ENCODE measurements at regions not wholly inside any gene's neighbourhood (a gene's known extent, or its start where the extent isn't known, plus 50 kb on each side); places are given as distances from the start of the nearest gene placed in this dataset.
"Not testable (repeated sequence)": the region's sequence is repeated elsewhere in the genome, so short reads cannot be mapped to it uniquely, and the experiment has no call there.

DNA sequence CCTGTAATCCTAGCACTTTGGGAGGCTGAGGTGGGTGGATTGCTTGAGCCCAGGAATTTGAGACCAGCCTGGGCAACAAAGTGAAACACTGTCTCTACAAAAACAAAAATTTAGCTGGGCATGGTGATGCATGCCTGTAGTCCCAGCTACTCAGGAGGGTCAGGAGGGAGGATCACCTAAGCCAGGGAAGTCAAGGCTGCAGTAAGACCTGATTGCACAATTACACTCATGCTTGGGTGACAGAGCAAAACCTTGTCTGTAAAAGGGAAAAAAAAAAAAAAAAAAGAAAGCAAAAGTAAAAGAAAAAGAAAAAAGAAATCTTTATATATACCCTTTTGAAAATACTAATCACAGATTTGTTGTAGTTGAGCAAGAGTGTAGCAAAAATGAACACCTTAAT lies 801.0 kb upstream of the IGFBP7 start:
- no peak for DNase-seq (ENCODE audit: low read depth in 2 of 3, low spot score in 1 of 3)

DNA sequence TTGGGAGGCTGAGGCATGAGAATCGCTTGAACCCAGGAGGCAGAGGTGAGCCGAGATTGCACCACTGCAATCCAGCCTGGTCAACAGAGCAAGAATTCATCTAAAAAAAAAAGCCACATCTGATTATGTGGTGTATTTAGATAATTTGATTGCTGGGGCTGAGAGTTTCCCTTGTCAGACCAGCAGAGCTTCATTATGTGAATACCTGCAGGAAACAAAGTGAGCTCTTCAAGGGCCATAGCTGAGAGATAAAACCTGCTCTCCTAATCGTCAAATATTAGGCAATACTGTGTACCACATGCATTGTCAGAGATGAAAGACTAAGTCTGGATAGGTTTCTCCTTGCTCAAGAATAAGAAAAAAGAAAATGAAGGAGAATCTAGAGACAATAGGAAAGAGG lies 800.0 kb upstream of the IGFBP7 start:
- DNase-seq (ENCODE audit: low read depth in 2 of 3, low spot score in 1 of 3) = no peak

DNA sequence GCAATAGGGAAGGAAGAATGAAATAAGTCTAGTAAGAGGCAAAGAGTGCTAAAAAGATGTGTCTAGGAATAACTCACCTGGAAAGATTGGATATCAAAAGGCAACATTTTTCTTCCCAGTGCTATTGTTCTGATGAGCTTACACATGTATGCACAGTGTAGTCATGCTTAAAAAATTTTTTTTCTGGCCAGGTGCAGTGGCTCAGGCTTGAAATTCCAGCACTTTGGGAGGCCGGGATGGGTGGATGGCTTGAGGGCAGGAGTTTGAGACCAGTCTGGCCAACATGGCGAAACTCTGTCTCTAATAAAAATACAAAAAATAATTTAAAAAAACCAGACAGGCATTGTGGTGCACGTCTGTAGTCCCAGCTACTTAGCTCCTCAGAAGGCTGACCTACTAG lies 795.8 kb upstream of the IGFBP7 start:
- DNase-seq (ENCODE audit: low read depth in 2 of 3, low spot score in 1 of 3) = no peak

DNA sequence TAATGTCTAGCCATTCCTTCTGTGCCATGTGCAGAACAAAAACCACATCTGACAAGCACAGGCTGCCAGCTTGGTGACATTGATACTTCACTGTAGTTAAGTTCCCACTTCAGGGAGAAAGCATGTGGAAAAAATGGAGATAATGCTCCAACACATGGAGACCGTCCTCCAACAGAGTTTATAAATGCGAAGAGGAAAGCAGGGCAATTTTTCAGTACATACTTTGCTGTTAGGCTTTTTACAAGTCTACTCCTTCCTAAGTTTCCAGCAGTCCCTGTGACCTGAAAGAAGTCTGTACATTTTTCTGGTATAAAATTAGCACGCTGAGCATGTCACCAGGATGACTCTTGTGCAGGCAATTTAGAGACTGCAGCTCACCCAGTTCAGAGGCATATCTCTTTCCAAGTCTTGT lies 766.9 kb upstream of the IGFBP7 start:
- DNase-seq (ENCODE audit: low read depth in 2 of 3, low spot score in 1 of 3) = no peak

DNA sequence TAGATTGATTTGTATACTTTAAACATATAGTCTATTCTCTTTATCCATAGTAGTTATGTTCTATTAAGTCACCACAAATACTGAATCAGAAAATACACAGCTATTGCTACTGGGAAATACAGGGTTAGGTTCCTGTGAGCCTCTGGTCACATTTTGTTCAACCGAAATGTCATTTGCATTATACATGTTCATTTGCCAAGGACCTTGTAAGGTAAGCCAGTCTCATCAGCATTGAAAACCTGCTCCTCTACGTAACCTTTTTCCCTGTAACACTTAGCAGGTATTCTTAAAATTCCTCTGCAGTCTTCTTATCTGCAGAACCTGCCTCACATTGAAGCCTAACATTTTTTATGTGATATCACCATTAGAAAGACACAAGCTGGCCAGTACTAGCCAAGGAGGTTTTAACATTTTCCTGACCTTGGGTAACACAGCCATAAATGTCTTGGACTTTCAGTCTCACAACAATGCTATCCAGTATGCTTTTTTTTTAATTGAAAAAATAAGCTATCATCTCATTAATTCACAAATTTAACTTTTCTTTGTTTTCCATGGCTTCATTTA lies 765.7 kb upstream of the IGFBP7 start:
- no peak for DNase-seq (ENCODE audit: low read depth in 2 of 3, low spot score in 1 of 3)

DNA sequence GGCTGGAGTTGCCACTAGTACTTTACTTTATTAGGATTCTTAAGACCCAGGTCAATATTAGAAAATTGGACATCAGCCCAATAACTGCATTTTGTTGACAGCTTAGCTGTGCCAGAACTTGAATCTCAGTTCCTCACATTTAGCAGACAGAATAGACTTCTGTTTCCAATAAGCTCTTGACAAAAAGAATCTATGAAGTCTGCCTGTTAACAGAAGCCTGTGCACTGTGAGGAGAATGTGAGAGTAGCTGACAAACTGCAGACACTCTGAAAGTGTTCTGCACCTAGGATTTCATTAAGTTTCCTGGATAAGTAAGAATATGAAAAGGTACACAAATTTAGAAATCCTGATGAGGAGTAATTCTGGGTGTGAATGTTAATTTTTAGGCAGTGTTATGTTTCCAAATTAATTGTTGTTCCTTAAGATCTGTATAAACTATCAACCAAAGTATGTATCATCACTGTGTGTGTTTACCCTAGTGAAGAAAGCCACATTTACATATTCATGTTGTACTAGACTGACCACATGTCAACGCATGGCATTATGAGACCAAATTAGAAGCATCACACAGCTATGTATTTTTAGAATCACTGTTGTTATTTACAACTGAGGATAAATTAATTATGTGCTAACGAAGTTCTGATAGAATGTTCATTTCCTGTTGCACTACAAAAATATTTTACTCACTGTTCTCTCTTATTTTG lies 756.4 kb upstream of the IGFBP7 start:
- DNase-seq (ENCODE audit: low read depth in 2 of 3, low spot score in 1 of 3) = no peak

DNA sequence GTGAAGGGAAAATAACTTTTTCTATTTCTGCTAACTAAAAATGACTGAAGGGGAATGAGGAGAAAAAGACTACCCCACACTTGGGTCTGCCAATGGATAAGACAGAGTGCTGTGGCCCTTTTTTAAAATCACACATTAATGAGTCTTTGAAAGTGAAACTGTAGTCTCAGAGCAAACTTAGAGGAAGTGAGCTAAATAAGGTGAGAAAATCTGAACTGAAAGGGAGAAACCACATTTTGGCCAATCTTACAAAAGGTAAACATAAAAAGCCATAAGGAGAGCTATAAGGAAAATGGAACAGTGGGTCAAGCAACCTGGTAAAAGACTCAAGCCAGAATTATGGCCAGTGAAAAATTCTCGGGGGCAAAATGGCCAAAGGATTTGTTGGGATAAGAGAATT lies 755.1 kb upstream of the IGFBP7 start:
- no peak for DNase-seq (ENCODE audit: low read depth in 2 of 3, low spot score in 1 of 3)

DNA sequence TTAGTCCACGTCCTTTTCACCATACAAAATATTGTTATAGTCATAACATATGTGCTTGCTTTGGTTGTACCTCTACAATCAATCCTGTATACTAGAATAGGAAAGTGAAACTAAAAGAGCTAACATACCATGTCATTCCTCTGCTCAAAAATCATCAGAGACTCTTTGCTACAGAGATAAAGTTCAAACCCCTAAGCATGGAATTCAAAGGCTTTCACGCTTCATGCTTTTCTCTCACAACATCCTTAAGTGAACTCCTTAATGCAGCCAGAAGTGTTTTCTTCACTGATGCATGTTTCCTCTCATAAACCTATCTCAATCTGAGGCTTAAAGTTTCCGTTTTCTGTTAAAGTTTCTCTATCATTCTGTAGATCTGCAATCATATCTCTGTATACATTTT lies 744.6 kb upstream of the IGFBP7 start:
- no peak for DNase-seq (ENCODE audit: low read depth in 2 of 3, low spot score in 1 of 3)

DNA sequence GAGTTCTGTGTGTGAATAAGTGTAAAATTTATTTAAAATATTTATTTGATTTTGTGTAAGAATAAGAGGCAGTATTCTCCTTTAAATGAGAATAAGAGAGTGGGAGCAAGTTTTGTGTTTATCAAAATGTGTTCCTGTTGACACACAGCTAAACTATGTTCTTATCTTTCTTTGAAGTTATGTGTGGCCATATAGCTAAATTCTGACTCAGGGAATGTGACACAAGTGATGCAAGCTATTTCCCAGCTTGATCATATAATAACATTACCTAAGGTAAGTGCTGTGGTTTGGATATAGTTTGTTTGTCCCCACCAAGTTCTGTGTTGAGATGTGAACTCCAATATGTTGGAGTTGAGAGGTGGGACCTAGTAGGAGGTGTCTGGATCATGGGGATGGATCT lies 740.0 kb upstream of the IGFBP7 start:
- no peak for DNase-seq (ENCODE audit: low read depth in 2 of 3, low spot score in 1 of 3)

DNA sequence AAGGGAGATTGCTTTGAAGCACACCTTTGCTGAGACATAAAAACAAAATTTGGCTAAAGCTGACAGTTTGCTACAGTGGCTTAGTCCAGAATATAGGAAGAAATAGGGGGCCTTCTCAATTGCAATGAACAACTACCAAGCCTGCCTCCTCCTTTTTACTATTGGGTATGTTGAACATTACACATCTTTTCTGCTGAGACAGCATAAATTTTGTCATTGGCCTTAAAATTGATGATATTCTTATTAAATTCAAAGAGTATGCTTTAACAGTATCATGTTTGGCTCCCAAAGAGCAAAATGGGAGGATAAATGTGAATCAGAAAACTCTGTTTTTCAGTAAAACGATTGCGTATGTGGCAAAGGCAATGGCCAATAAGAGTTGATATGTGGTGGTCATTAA lies 721.9 kb upstream of the IGFBP7 start:
- no peak for DNase-seq (ENCODE audit: low read depth in 2 of 3, low spot score in 1 of 3)

DNA sequence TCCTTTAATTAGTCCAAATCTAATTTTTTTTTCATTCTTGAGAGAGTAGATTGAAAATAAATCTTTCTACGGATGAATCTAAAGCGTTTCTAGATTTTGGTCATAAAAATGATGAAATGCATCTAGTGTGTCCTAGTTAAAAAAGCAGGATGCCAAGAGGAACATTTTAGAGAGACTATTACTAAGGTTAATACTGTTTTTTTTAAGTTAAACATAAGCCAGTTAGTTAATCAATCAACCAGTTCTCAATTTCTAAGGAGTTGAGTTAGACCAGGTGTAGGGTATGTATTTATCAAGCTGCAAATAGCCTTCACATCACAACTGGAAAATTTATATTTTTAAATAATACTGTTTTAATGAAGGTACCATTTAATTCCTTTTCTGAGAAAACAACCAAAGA lies 679.5 kb upstream of the IGFBP7 start:
- no peak for DNase-seq (ENCODE audit: low read depth in 2 of 3, low spot score in 1 of 3)

DNA sequence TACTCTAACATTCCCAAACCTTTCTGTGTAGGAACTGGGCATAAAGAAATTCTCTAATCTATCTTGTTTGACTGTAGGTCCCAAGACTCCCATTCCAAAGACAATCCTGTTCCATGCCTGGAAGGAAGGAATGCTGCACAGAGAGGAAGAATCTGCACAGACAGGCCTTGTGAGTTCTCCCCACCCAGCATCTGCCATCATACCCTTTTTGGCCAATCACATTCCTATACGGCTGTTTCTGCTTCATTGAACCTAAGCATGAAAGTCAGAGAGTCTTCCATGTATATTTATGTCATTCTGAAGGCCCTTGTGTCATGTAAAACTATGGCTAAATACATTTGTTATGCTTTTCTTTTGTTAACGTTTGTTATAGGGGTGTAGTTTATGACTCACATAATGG lies 667.7 kb upstream of the IGFBP7 start:
- no peak for DNase-seq (ENCODE audit: low read depth in 2 of 3, low spot score in 1 of 3)

DNA sequence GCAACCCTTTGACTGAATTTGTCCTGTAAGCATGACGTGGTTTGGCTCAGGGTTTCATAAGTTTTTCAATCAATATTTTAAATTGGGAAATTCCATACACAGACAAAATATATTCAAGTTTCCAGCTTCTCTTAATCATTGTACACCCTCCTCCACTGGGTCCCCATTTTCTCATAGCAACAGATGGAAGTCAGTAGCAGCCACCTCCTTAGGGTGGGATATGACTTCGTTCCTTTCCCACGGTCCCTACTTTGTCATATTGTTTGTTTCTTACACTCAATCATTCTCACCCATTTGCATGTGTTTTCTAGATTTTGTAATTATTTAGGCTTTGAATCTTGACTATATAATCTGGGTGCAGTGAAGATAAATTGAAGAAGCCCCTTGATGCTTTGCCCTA lies 664.5 kb upstream of the IGFBP7 start:
- DNase-seq (ENCODE audit: low read depth in 2 of 3, low spot score in 1 of 3) = no peak

DNA sequence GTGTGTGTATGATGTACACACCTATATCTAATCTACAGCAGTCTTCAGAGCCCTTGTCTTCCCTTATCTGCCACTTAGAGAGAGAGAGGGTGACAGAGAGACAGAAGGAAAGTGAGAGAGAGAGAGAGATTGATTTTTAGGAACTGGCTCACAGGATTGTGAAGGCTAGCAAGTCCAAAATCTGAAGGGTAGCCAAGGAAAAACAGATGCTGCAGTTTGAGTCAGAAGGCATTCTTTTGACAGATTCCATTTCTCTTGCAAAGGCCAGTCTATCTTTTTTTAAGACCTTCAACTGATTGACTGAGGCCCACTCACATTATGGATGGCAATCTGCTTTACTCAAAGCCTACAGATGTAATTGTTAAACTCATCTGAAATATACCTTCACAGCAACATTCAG lies 664.0 kb upstream of the IGFBP7 start:
- DNase-seq (ENCODE audit: low read depth in 2 of 3, low spot score in 1 of 3) = no peak

DNA sequence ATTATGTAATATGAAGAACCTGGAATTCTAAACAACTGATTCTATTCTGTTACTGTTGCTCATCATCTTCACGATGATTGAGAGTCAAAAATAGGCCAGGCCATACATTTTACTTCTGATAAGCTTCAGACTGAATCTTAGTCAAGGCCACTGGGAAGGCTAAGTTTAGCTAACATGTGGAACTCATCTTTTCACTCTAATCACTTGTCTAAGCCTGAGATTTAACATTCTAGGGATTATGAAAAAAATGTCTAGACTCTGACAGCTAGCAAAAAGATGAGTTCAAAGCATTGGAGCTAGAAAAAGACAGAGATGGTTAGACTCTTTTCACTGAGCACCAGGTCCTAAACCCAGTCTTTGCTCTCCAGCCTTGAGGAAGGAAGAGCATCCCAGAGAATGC lies 656.2 kb upstream of the IGFBP7 start:
- DNase-seq (ENCODE audit: low read depth in 2 of 3, low spot score in 1 of 3) = no peak

DNA sequence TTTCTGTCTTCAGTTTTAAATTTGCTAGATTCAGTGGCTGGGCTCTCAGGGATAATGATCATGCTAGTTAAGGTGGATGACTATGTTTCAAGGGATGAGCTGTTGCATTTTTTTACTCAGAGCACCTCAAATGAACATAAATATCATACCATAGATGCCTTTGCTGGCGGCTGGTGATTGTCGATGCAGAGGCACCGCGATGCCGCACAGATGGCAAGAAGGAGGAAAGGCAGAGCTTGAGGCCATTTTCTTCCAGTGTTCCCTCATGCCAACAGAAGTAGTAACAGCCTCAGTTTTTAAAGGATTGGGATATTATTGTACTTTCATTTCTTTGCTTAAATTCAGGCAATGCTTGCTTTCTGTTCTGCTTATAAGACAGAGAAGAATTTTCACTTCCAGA lies 654.7 kb upstream of the IGFBP7 start:
- no peak for DNase-seq (ENCODE audit: low read depth in 2 of 3, low spot score in 1 of 3)

DNA sequence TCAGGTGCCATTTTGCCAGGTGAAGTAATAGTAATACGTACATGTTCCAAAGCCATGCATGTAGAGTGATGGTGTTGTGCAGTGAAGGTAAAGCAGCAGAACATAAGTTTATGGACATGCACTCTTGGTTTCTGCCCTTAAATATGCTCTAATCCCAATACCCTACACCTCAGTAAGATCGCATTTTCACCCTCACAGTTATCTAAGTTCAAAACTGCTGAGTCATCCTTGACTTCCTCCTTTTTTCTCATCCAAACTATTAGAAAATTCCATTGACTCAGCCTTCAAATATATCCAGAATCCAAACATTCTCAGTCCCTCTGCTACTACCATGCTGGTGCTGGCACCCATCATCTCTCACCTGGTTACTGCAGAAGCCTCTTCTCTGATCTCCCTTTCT lies 652.9 kb upstream of the IGFBP7 start:
- DNase-seq (ENCODE audit: low read depth in 2 of 3, low spot score in 1 of 3) = no peak

DNA sequence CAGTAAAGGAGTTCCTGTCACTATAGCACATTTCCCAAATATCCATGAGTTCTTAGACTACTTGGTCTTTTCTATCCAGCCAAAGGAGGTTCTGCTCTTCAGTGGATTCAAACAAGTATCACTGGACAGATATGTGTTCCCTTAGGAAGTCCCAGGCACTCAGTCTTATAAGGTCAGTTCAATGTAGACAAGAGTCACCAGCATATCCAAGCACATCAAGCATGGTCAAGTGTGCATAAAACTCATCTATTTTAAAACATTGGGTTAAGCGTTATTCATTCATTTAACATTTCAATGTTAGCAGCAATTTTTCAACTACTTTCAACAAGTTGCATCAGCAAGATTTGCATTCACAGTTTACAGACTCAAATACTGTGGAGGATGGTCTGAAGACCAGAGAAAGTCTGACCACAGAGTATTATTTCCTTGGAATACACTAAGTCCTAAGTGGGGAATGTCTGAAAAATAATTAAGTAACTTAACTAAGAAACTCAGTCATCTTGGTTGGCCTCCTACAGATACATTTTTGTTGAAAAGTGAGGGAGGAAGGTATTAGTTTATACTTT lies 630.5 kb upstream of the IGFBP7 start:
- DNase-seq (ENCODE audit: low read depth in 2 of 3, low spot score in 1 of 3) = no peak

DNA sequence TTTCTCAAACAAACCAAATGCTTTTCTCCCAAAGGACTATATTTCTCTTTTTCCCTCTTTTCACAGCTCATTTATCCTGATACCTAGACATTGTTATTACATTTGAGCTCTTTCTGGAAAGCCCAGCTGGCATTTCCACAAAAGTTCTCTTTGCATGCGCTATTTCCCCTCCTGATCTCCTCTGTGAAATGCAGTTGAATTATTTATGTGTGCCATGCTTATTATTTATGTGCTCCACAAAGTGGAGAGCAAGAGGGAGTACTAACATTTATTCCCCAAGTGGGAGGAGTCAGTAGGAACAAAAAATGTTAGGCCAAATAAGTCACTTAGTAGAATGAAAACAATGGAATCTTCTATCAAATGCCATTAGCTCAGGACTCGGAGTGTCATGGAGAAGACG lies 626.6 kb upstream of the IGFBP7 start:
- DNase-seq (ENCODE audit: low read depth in 2 of 3, low spot score in 1 of 3) = no peak

DNA sequence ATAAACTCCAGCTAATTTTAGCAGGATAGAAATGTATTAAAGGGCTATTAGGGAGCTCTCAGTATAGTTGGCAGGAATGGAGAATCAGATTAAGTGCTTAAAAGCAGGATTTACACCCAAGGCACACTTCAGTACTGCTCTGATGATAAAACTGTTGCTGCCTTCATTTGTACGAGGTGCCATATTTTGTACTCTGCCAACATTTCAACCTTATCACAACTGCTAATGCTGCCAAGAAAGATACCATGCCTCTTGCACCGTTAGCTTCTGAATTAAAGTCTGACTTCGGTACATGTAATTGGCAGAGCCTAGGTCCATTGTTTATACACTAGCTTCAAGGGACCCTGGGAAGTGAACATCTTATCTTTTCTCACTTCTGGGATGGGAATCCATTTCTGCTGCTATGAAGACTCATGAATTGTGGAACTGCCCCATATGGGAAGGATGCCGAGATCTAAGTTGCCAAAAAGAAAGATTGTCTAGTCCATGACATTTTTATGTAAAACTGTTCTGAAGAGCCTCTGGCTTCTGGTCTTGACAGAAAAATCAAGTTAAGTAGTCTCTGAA lies 624.0 kb upstream of the IGFBP7 start:
- DNase-seq (ENCODE audit: low read depth in 2 of 3, low spot score in 1 of 3) = no peak

DNA sequence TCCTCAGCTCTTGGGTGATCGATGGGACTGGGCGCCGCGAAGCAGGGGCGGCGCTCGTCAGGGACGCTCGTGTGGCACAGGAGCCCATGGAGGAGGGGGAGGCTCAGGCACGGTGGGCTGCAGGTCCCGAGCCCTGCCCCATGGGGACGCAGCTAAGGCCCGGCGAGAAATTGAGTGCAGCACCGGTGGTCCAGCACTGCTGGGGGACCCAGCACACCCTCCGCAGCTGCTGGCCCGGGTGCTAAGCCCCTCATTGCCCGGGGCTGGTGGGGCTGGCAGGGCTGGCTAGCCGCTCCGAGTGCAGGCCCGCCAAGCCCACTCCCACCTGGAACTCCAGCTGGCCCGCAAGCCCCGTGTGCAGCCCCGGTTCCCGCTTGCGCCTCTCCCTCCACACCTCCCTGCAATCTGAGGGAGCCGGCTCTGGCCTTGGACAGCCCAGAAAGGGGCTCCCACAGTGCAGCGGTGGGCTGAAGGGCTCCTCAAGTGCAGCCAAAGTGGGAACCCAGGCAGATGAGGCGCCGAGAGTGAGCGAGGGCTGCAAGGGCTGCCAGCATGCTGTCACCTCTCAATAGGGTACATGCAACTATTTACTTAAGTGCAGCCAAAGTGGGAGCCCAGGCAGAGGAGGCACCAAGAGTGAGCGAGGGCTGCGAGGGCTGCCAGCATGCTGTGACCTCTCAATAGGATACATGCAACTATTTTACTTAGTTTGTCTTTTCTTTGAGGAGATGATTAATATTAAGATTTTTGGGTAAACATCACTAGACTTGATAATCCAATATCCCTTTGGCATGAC lies 619.8 kb upstream of the IGFBP7 start:
- not testable (repeated sequence) for DNase-seq (ENCODE audit: low read depth in 2 of 3, low spot score in 1 of 3)

DNA sequence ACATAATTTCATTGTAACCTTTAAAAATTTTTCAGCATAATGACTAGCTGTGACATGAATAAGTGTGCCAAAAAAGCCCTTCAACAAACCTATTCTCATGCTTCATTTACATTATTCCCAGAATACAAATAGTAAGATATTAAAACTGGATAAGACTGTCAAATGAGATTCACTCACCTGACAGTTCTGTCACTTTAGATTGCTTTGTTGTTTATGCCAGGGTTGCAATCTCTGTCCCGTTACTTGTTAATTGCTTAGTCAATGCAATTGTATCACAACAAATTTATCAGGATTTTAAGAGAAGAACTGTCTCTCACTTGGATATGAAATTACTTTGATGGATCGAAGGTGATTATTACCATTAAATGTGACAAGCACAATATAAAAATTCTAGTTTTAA lies 616.0 kb upstream of the IGFBP7 start:
- no peak for DNase-seq (ENCODE audit: low read depth in 2 of 3, low spot score in 1 of 3)
